Gastroesophageal sphincter (tissue), 4 donors: ENCODE measurements at regions not wholly inside any gene's neighbourhood (a gene's known extent, or its start where the extent isn't known, plus 50 kb on each side); places are given as distances from the start of the nearest gene placed in this dataset.

Experiments
- ATAC-seq: fragments of 150-250 bp; one replicate; pipeline ENCODE4 v1.9.1; 2016; ENCODE audit warnings: mild to moderate bottlenecking, moderate library complexity
- H3K27ac ChIP-seq, 4 donors: fragments of 200-600 bp; sonication (generic) in 3 of 4; 1 replicate in 3 of 4; 2 replicates in 1 of 4; pipeline ENCODE4 v1.5.1; 2016 to 2019
- H3K27me3 ChIP-seq: fragments of 200-600 bp; sonication (generic); one replicate; pipeline ENCODE4 v1.5.1; 2019
- H3K36me3 ChIP-seq, 2 donors: fragments of 200-600 bp; sonication (generic); one replicate each; pipeline ENCODE4 v1.5.1; 2019; ENCODE audit warnings: control low read depth in 1 of 2
- H3K4me1 ChIP-seq, 3 donors: fragments of 200-600 bp; sonication (generic); 1 replicate in 2 of 3; 2 replicates in 1 of 3; pipeline ENCODE4 v1.5.1; 2016 to 2019; ENCODE audit warnings: control low read depth in 2 of 3
- H3K4me3 ChIP-seq, 2 donors: fragments of 200-600 bp; sonication (generic); one replicate each; pipeline ENCODE4 v1.5.1; 2019; ENCODE audit warnings: mild to moderate bottlenecking in 1 of 2, moderate library complexity in 1 of 2
- H3K9me3 ChIP-seq, 3 donors: fragments of 200-600 bp; sonication (generic); one replicate each; pipeline ENCODE4 v1.5.1; 2017 to 2019; ENCODE audit warnings: control low read depth in 2 of 3
- CTCF ChIP-seq, 4 experiments: fragments of 200-600 bp in 2 of 4; fragments of 450-650 bp in 2 of 4; sonication (generic) in 1 of 4; IDR thresholded peaks; one replicate each; pipeline ENCODE4 v1.5.1; 2017 to 2019; ENCODE audit warnings: antibody characterized with exemption in 4 of 4, mild to moderate bottlenecking in 2 of 4, moderate library complexity in 2 of 4
- EP300 ChIP-seq: sonication (generic); formaldehyde crosslinking; IDR thresholded peaks from one replicate; pipeline ENCODE4 v1.6.1; 2017; ENCODE audit warnings: antibody characterized with exemption, mild to moderate bottlenecking
- POLR2A ChIP-seq, 2 donors: fragments of 450-650 bp; IDR thresholded peaks; one replicate each; pipeline ENCODE4 v1.6.1; 2017; ENCODE audit warnings: antibody characterized with exemption in 2 of 2, mild to moderate bottlenecking in 2 of 2, moderate library complexity in 1 of 2
- POLR2AphosphoS5 ChIP-seq: sonication (generic); formaldehyde crosslinking; IDR thresholded peaks from one replicate; pipeline ENCODE4 v1.6.1; 2017; ENCODE audit warnings: antibody characterized with exemption
- WGBS, 2 donors: methylation state at CpG; one replicate each; pipeline ENCODE4 v1.1.5; 2018; ENCODE audit warnings: low coverage in 1 of 2; 5-methylcytosine and 5-hydroxymethylcytosine counted together

GRCh38 chr22:48938741-48939140, 888.9 kb downstream of the BRD1 start:
- WGBS, 2 donors = 80% methylated on average over 1 of the region's 8 CpGs; no CpG with 5 or more reads in 1 of the 2 donors
- TF ChIP-seq POLR2A (IDR thresholded peaks at IDR 0.05) (no peak), CTCF (IDR thresholded peaks at IDR 0.05) (no peak), POLR2AphosphoS5 (no peak), EP300 (no peak)

GRCh38 chr22:48937032-48937639, 890.5 kb downstream of the BRD1 start:
- H3K27ac ChIP-seq = no peak overlapping the region
- H3K4me3 ChIP-seq = no peak overlapping the region
- no peaks in the 10 kb centered on the region for H3K4me1 ChIP-seq
- peaks cover 31% of the 10 kb centered on the region for H3K27me3 ChIP-seq
- H3K9me3 ChIP-seq = peaks cover 0 to 12% (median 0%) of the 10 kb centered on the region in 3 donors
- no peak for ATAC-seq
- H3K36me3 ChIP-seq = no peaks in the 10 kb centered on the region
- TF ChIP-seq POLR2AphosphoS5 (no peak), EP300 (no peak), CTCF (IDR thresholded peaks at IDR 0.05) (no peak), POLR2A (IDR thresholded peaks at IDR 0.05) (no peak)
- 61 to 80% methylated on average over 2 to 11 of the region's 12 CpGs for WGBS, 2 donors

More at GRCh38 chr22:48938741-48939140, 888.9 kb downstream of the BRD1 start:
- H3K27ac ChIP-seq = no peak overlapping the region
- peaks cover 0 to 12% (median 0%) of the 10 kb centered on the region in 3 donors for H3K9me3 ChIP-seq
- H3K36me3 ChIP-seq = no peaks in the 10 kb centered on the region
- H3K4me1 ChIP-seq = no peaks in the 10 kb centered on the region
- ATAC-seq = no peak
- H3K27me3 ChIP-seq = peaks cover 29% of the 10 kb centered on the region
- no peak overlapping the region for H3K4me3 ChIP-seq

GRCh38 chr22:48936391-48936790, 891.3 kb downstream of the BRD1 start:
- H3K27me3 ChIP-seq = peaks cover 38% of the 10 kb centered on the region
- H3K36me3 ChIP-seq = no peaks in the 10 kb centered on the region
- no peaks in the 10 kb centered on the region for H3K4me1 ChIP-seq
- WGBS, 2 donors = 90 to 93% methylated on average over 4 of the region's 4 CpGs
- H3K27ac ChIP-seq = no peak overlapping the region
- H3K9me3 ChIP-seq = peaks cover 0 to 12% (median 0%) of the 10 kb centered on the region in 3 donors
- no peak for TF ChIP-seq POLR2AphosphoS5
- no peak for TF ChIP-seq CTCF (IDR thresholded peaks at IDR 0.05)
- no peak for TF ChIP-seq EP300
- no peak for TF ChIP-seq POLR2A (IDR thresholded peaks at IDR 0.05)
- H3K4me3 ChIP-seq = no peak overlapping the region
- ATAC-seq = no peak

GRCh38 chr22:48934446-48934845, 893.2 kb downstream of the BRD1 start:
- H3K36me3 ChIP-seq = no peaks in the 10 kb centered on the region
- ATAC-seq = no peak
- H3K4me3 ChIP-seq = no peak overlapping the region
- H3K9me3 ChIP-seq = peaks cover 0 to 12% (median 0%) of the 10 kb centered on the region in 3 donors
- TF ChIP-seq POLR2A (IDR thresholded peaks at IDR 0.05) (no peak), EP300 (no peak), CTCF (IDR thresholded peaks at IDR 0.05) (no peak), POLR2AphosphoS5 (no peak)
- WGBS, 2 donors = 62 to 88% methylated on average over 1 of the region's 1 CpG
- peaks cover 29% of the 10 kb centered on the region for H3K27me3 ChIP-seq
- no peaks in the 10 kb centered on the region for H3K4me1 ChIP-seq
- H3K27ac ChIP-seq = no peak overlapping the region

- ATAC-seq = no peak
- WGBS, 2 donors = 68 to 85% methylated on average over 5 to 6 of the region's 6 CpGs
- peaks cover 0 to 6% (median 0%) of the 10 kb centered on the region in 3 donors for H3K9me3 ChIP-seq
- H3K4me3 ChIP-seq = no peak overlapping the region
- TF ChIP-seq POLR2AphosphoS5 (no peak), CTCF (IDR thresholded peaks at IDR 0.05) (no peak), POLR2A (IDR thresholded peaks at IDR 0.05) (no peak), EP300 (no peak)
- H3K36me3 ChIP-seq = no peaks in the 10 kb centered on the region
- no peaks in the 10 kb centered on the region for H3K4me1 ChIP-seq
- H3K27ac ChIP-seq = no peak overlapping the region
- H3K27me3 ChIP-seq = peaks cover 20% of the 10 kb centered on the region
Observed at GRCh38 chr22:48931452-48931851, 896.2 kb downstream of the BRD1 start.
